Endothelial cell of umbilical vein (primary cell): ENCODE measurements at regions not wholly inside any gene's neighbourhood (a gene's known extent, or its start where the extent isn't known, plus 50 kb on each side); places are given as distances from the start of the nearest gene placed in this dataset.

Experiments
- BruUV-seq: library from RNA; stranded (reverse); fragments of 400-500 nt; replicated peaks from 2 replicates; lab custom pipeline; 2021; lab: Mats Ljungman, UMichigan
- CTCF ChIA-PET: fragments of 300-600, 350-600 bp; sonication (Branson Sonifier 250); formaldehyde crosslinking; loops from one replicate; lab custom pipeline; 2021; ENCODE audit warnings: antibody characterized with exemption, inconsistent platforms; lab: Charles Lee
- POLR2A ChIA-PET: fragments of 300-600, 350-600 bp; sonication (Branson Sonifier 250); formaldehyde crosslinking; loops from one replicate; lab custom pipeline; 2021; ENCODE audit warnings: antibody characterized with exemption, inconsistent platforms; lab: Charles Lee
- DNase-seq: peaks from one replicate; pipeline ENCODE4 v3.0.0-alpha.2; 2011; ENCODE audit warnings: low read depth, low spot score
- FAIRE-seq: peaks from 2 replicates; lab custom pipeline; 2011; peaks lifted over from hg19 to GRCh38; lab: Jason Lieb, UNC
- H2AFZ ChIP-seq: 2 replicates; pipeline ENCODE4 v1.6.0; 2012; ENCODE audit warnings: low read depth, low read length, control low read depth, inconsistent platforms
- H3K27ac ChIP-seq: 2 replicates; pipeline ENCODE4 v1.5.1; 2011; ENCODE audit warnings: low read depth, mild to moderate bottlenecking, control low read depth, low read length, moderate library complexity; ENCODE audit not compliant: insufficient read depth
- H3K27me3 ChIP-seq, 2 experiments: 2 replicates each; pipeline versions ENCODE4 v1.6.0 to v1.6.1; 2011; ENCODE audit warnings: low read length in 2 of 2, mixed read lengths in 1 of 2; ENCODE audit not compliant: control insufficient read depth in 2 of 2, insufficient read depth in 2 of 2
- H3K36me3 ChIP-seq, 2 experiments: 2 replicates in 1 of 2; 3 replicates in 1 of 2; pipeline ENCODE4 v1.5.1; 2011; ENCODE audit warnings: low read length in 2 of 2, mild to moderate bottlenecking in 1 of 2, moderate library complexity in 1 of 2; ENCODE audit not compliant: control insufficient read depth in 2 of 2, insufficient read depth in 2 of 2; ENCODE audit errors: extremely low read depth in 1 of 2
- H3K4me1 ChIP-seq: 3 replicates; pipeline ENCODE4 v1.5.1; 2011; ENCODE audit warnings: mild to moderate bottlenecking, low read length; ENCODE audit not compliant: control insufficient read depth, insufficient read depth; ENCODE audit errors: extremely low read depth
- H3K4me2 ChIP-seq: 2 replicates; pipeline ENCODE4 v1.6.1; 2011; ENCODE audit warnings: low read length, control low read depth, mixed read lengths; ENCODE audit not compliant: insufficient read depth
- H3K4me3 ChIP-seq, 3 experiments: fragments of 200-600 bp in 1 of 3; sonication (generic), shearing (Covaris generic) in 1 of 3; replicated peaks in 1 of 3; 2 replicates each; pipeline ENCODE4 v1.5.1; 2011 to 2016; ENCODE audit warnings: control low read depth in 3 of 3, low read length in 3 of 3, mild to moderate bottlenecking in 2 of 3, inconsistent platforms in 1 of 3, low read depth in 1 of 3, moderate library complexity in 1 of 3; ENCODE audit not compliant: insufficient read depth in 1 of 3
- H3K79me2 ChIP-seq: 2 replicates; pipeline ENCODE4 v1.6.0; 2012; ENCODE audit warnings: low read length, inconsistent platforms; ENCODE audit not compliant: control insufficient read depth, insufficient read depth
- H3K9ac ChIP-seq: replicated peaks from 2 replicates; pipeline ENCODE3; 2011; ENCODE audit warnings: low read length, control low read depth; ENCODE audit not compliant: insufficient read depth; ENCODE audit errors: extremely low read depth
- H3K9me1 ChIP-seq: replicated peaks from 3 replicates; pipeline ENCODE4 v1.6.0; 2011; ENCODE audit warnings: mild to moderate bottlenecking, low read length; ENCODE audit not compliant: control insufficient read depth, insufficient read depth; ENCODE audit errors: extremely low read depth
- H3K9me3 ChIP-seq: replicated peaks from 2 replicates; pipeline ENCODE4 v1.5.1; 2012; ENCODE audit warnings: low read length, inconsistent platforms; ENCODE audit not compliant: control insufficient read depth, insufficient read depth
- H4K20me1 ChIP-seq: replicated peaks from 2 replicates; pipeline ENCODE3; 2011; ENCODE audit warnings: mild to moderate bottlenecking, low read length; ENCODE audit not compliant: control insufficient read depth, insufficient read depth; ENCODE audit errors: extremely low read depth
- CTCF ChIP-seq, 2 donors: IDR thresholded peaks; 1 replicate in 1 of 2; 2 replicates in 1 of 2; pipeline ENCODE4 v1.5.1; 2011; ENCODE audit warnings: low read length in 2 of 2, mild to moderate bottlenecking in 2 of 2, moderate library complexity in 2 of 2, control low read depth in 1 of 2, inconsistent platforms in 1 of 2, low read depth in 1 of 2; ENCODE audit not compliant: insufficient read depth in 1 of 2; ENCODE audit errors: extremely low read depth in 1 of 2
- EZH2 ChIP-seq: IDR thresholded peaks from 2 replicates; pipeline ENCODE4 v1.6.1; 2012; ENCODE audit warnings: borderline replicate concordance, low read depth, mild to moderate bottlenecking, moderate library complexity, low read length, inconsistent platforms; ENCODE audit not compliant: severe bottlenecking
- FOS ChIP-seq: IDR thresholded peaks from 2 replicates; pipeline ENCODE4 v1.6.1; 2011; ENCODE audit warnings: mild to moderate bottlenecking, low read length, moderate library complexity, borderline replicate concordance; ENCODE audit not compliant: insufficient read depth
- GATA2 ChIP-seq: IDR thresholded peaks from 2 replicates; pipeline ENCODE4 v1.7.0; 2011; ENCODE audit warnings: low read depth, mild to moderate bottlenecking, moderate library complexity, mixed read lengths, low read length; ENCODE audit not compliant: insufficient read length, insufficient read depth
- JUN ChIP-seq: IDR thresholded peaks from 2 replicates; pipeline ENCODE4 v1.6.1; 2011; ENCODE audit warnings: borderline replicate concordance, low read depth; ENCODE audit not compliant: insufficient read length, insufficient read depth
- MAX ChIP-seq: IDR thresholded peaks from 2 replicates; pipeline ENCODE4 v1.6.1; 2011; ENCODE audit not compliant: insufficient read depth, insufficient read length
- MYC ChIP-seq: IDR thresholded peaks from one replicate; pipeline ENCODE4 v1.6.1; 2011; ENCODE audit warnings: mild to moderate bottlenecking, low read depth, low read length
- POLR2A ChIP-seq: IDR thresholded peaks from 2 replicates; pipeline ENCODE4 v1.6.1; 2012; ENCODE audit warnings: low read depth, mild to moderate bottlenecking, control low read depth, low read length
- POLR2AphosphoS5 ChIP-seq: IDR thresholded peaks from 2 replicates; pipeline ENCODE4 v1.6.1; 2012; ENCODE audit warnings: low read depth, mild to moderate bottlenecking, control low read depth, low read length, moderate library complexity; ENCODE audit not compliant: insufficient read depth
- dilution Hi-C: fragments of 300-500 bp; cut with MboI; formaldehyde crosslinking; loops from one replicate; pipeline ENCODE4 v1.15.0; 2019; ENCODE audit warnings: low sequenced_read_pairs; ENCODE audit not compliant: extremely low pct_ligation_motif_present
- intact Hi-C: fragments of 100-400 bp; cut with micrococcal nuclease; formaldehyde crosslinking; loops from one replicate; pipeline ENCODE4 v1.10.0; 2022

- ChIA-PET CTCF (no interaction called here), POLR2A (no interaction called here)
- no peaks in the 10 kb centered on the region for H3K27me3 ChIP-seq
- no peak overlapping the region for H2AFZ ChIP-seq
- no peaks in the 10 kb centered on the region for H3K9me3 ChIP-seq
- no TSS peak for BruUV-seq
- H3K79me2 ChIP-seq, result no peaks in the 10 kb centered on the region
- H3K27ac ChIP-seq, result no peak overlapping the region
- H3K4me3 ChIP-seq, result no peak overlapping the region
- TF ChIP-seq CTCF (IDR thresholded peaks at IDR 0.05; ENCODE audit: extremely low read depth in 1 of 2, insufficient read depth in 1 of 2, low read depth in 1 of 2, low read length in 2 of 2) (no peak), POLR2A (no peak), MYC (no peak), MAX (no peak), POLR2AphosphoS5 (no peak), GATA2 (no peak), FOS (no peak), EZH2 (no peak), JUN (no peak)
- DNase-seq (no peak), FAIRE-seq (no peak)
- no peaks in the 10 kb centered on the region for H3K4me1 ChIP-seq
- dilution Hi-C loops, result no loop called here
- H3K4me2 ChIP-seq, result no peak overlapping the region
- intact Hi-C loops, result no loop called here
- H3K36me3 ChIP-seq, result no peaks in the 10 kb centered on the region
- no peak overlapping the region for H3K9ac ChIP-seq
- H4K20me1 ChIP-seq, result no peaks in the 10 kb centered on the region
- no peaks in the 10 kb centered on the region for H3K9me1 ChIP-seq
These were observed 84.1 kb upstream of the CXCL12 start for GRCh38 chr10:44468965-44469364.
